ENCODE measurements at regions not wholly inside any gene's neighbourhood (a gene's known extent, or its start where the extent isn't known, plus 50 kb on each side); places are given as distances from the start of the nearest gene placed in this dataset.
"Not testable (repeated sequence)": the region's sequence is repeated elsewhere in the genome, so short reads cannot be mapped to it uniquely, and the experiment has no call there.

GRCh38 chr2:91573018-91573417 lies 2881.5 kb downstream of the RPIA start:
- TF ChIP-seq TEAD4 (CRISPR knock-in tag; IDR thresholded peaks at IDR 0.05); CTCF (IDR thresholded peaks at IDR 0.05); GTF2I (CRISPR knock-in tag; conservative IDR thresholded peaks at IDR 0.05): not testable (repeated sequence)

All from WTC11 (cell line).